Karpas-422 (cell line): ENCODE measurements at regions not wholly inside any gene's neighbourhood (a gene's known extent, or its start where the extent isn't known, plus 50 kb on each side); places are given as distances from the start of the nearest gene placed in this dataset.

Experiments
- DNase-seq: peaks from one replicate; pipeline ENCODE4 v3.0.0-alpha.2; 2015
- H2AFZ ChIP-seq: fragments of 200-600 bp; sonication (generic); 2 replicates; pipeline ENCODE4 v1.6.1; 2014; ENCODE audit warnings: antibody characterized with exemption, low read length, mixed read lengths
- H3K27ac ChIP-seq: fragments of 200-600 bp; sonication (generic); 2 replicates; pipeline ENCODE4 v1.5.1; 2014; ENCODE audit warnings: mild to moderate bottlenecking, low read length, moderate library complexity
- H3K27me3 ChIP-seq: fragments of 200-600 bp; sonication (generic); 2 replicates; pipeline ENCODE4 v1.6.1; 2014; ENCODE audit warnings: low read length, mixed read lengths
- H3K36me3 ChIP-seq: fragments of 200-600 bp; sonication (generic); 2 replicates; pipeline ENCODE4 v1.6.1; 2014; ENCODE audit warnings: low read length, mixed read lengths; ENCODE audit not compliant: insufficient read depth
- H3K4me1 ChIP-seq: fragments of 200-600 bp; sonication (generic); 2 replicates; pipeline ENCODE4 v1.6.1; 2014; ENCODE audit warnings: mild to moderate bottlenecking, low read length, mixed read lengths
- H3K4me2 ChIP-seq: fragments of 200-600 bp; sonication (generic); 2 replicates; pipeline ENCODE4 v1.6.1; 2014; ENCODE audit warnings: low read length, low read depth, mild to moderate bottlenecking; ENCODE audit not compliant: poor library complexity, severe bottlenecking
- H3K4me3 ChIP-seq: fragments of 200-600 bp; sonication (generic); 2 replicates; pipeline ENCODE4 v1.5.1; 2014; ENCODE audit warnings: mild to moderate bottlenecking, antibody characterized with exemption, low read length, mixed read lengths
- H3K79me2 ChIP-seq: fragments of 200-600 bp; sonication (generic); 2 replicates; pipeline ENCODE4 v1.6.1; 2014; ENCODE audit warnings: mild to moderate bottlenecking, low read length, mixed read lengths
- H3K9ac ChIP-seq: fragments of 200-600 bp; sonication (generic); 2 replicates; pipeline ENCODE4 v1.6.0; 2014; ENCODE audit warnings: low read length
- H3K9me2 ChIP-seq: fragments of 200-600 bp; sonication (generic), shearing (Covaris generic); replicated peaks from 2 replicates; pipeline ENCODE4 v1.6.0; 2014; ENCODE audit warnings: mild to moderate bottlenecking, low read length, moderate library complexity; ENCODE audit not compliant: insufficient read depth
- H3K9me3 ChIP-seq: fragments of 300-700, 200-600 bp; sonication (generic); 2 replicates; pipeline ENCODE4 v1.6.1; 2014; ENCODE audit warnings: low read length, mixed read lengths
- H4K20me1 ChIP-seq: fragments of 200-600 bp; sonication (generic); 2 replicates; pipeline ENCODE4 v1.6.1; 2014; ENCODE audit warnings: mild to moderate bottlenecking, antibody characterized with exemption, low read length, low read depth; ENCODE audit not compliant: insufficient read depth

DNA sequence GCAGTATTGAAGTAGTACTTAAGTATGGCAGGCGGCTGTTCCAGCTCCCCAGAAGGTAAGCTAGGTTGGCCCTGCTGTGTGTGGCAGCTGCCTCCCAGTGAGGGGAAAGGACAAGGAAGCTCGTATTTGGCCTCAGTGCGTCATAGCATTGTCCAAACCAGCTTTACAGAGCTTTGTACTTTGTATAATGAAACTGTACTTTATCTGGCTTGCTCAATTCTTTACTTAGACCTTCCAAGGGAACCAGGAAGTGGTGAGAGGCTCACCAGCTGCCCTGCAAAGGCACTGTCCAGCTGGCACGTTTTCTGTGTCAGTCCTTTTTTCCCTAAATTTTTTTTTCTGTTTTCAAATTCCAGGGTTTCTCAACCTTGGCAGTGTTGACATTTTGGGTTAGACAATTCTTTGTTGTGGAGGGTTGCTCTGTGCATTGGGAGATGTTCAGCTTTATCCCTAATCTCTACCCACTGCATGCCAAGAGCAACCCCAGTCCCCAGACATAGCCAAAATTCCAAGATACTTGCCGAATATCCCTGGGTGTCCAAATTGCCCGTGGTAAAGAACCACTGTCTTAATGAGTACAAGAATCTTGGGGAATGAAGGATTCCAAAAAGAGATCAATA lies 474.5 kb downstream of the LRRC70 start:
- DNase-seq, result no peak
- no peaks in the 10 kb centered on the region for H3K9me3 ChIP-seq
- H3K27me3 ChIP-seq, result no peaks in the 10 kb centered on the region
- no peak overlapping the region for H3K4me2 ChIP-seq
- H2AFZ ChIP-seq, result no peak overlapping the region
- H3K4me1 ChIP-seq, result no peaks in the 10 kb centered on the region
- H3K79me2 ChIP-seq, result no peaks in the 10 kb centered on the region
- H3K36me3 ChIP-seq, result no peaks in the 10 kb centered on the region
- no peaks in the 10 kb centered on the region for H4K20me1 ChIP-seq
- peaks cover 2% of the 10 kb centered on the region; the same call in 1 of the 2 replicates for H3K9me2 ChIP-seq
- no peak overlapping the region for H3K9ac ChIP-seq
- H3K27ac ChIP-seq, result no peak overlapping the region
- H3K4me3 ChIP-seq, result no peak overlapping the region

DNA sequence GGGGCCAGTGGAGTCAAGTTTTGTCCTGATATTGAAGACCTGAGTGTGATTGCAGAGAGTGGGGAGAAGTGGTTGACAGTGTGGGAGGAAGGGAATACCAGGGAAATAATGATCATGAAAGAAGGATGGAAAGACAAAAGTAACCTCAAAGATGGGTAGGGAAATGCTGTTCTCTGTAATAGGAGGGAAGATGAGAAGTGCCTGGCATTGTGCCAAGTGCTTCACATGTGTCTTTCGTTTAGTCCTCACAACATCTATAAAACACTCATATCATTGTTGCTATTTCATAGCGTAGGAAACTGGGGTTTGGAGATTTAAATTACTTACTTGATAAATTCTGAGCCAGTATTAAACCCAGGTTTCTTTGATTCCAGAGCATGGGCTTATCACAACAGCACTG lies 472.3 kb downstream of the LRRC70 start:
- Histone ChIP-seq H3K9me2 (peaks cover 2% of the 10 kb centered on the region; the same call in 1 of the 2 replicates), H4K20me1 (no peaks in the 10 kb centered on the region), H3K27ac (no peak overlapping the region), H2AFZ (no peak overlapping the region), H3K4me3 (no peak overlapping the region), H3K9me3 (no peaks in the 10 kb centered on the region), H3K4me1 (no peaks in the 10 kb centered on the region), H3K79me2 (no peaks in the 10 kb centered on the region), H3K36me3 (no peaks in the 10 kb centered on the region), H3K9ac (no peak overlapping the region), H3K4me2 (no peak overlapping the region), H3K27me3 (no peaks in the 10 kb centered on the region)
- DNase-seq, result no peak

GRCh38 chr5:63049935-63050334 lies 471.3 kb downstream of the LRRC70 start:
- Histone ChIP-seq H3K9ac (no peak overlapping the region), H3K27me3 (no peaks in the 10 kb centered on the region), H4K20me1 (no peaks in the 10 kb centered on the region), H3K4me3 (no peak overlapping the region), H3K36me3 (no peaks in the 10 kb centered on the region), H3K9me3 (no peaks in the 10 kb centered on the region), H3K4me1 (no peaks in the 10 kb centered on the region), H3K4me2 (no peak overlapping the region), H3K79me2 (no peaks in the 10 kb centered on the region), H3K27ac (no peak overlapping the region), H3K9me2 (peaks cover 2% of the 10 kb centered on the region; the same call in 1 of the 2 replicates), H2AFZ (no peak overlapping the region)
- DNase-seq, result no peak

DNA sequence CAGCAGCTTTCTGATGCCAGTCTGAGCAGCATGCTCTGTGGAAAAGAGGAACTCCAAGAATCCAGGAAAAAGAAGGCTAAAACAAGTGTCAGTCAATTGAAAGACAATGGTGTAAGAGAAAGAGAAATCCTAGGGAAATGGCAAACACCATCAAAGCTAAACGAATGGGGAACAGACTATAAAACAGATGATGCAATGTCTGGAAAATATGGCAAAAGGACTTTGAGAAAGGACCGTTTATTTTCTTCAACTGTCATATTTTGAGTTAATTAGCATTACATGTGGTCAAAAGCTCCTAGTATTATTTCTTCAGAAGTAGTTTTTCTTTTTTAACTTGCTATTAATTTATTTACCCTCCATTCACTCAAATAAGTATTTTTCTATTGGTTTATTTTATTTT lies 465.2 kb downstream of the LRRC70 start:
- H3K4me3 ChIP-seq, result no peak overlapping the region
- H3K79me2 ChIP-seq, result no peaks in the 10 kb centered on the region
- H4K20me1 ChIP-seq, result no peaks in the 10 kb centered on the region
- no peak overlapping the region for H3K4me2 ChIP-seq
- no peak overlapping the region for H3K9ac ChIP-seq
- H3K4me1 ChIP-seq, result no peaks in the 10 kb centered on the region
- no peak overlapping the region for H3K27ac ChIP-seq
- no peaks in the 10 kb centered on the region for H3K36me3 ChIP-seq
- no peaks in the 10 kb centered on the region for H3K9me3 ChIP-seq
- H3K27me3 ChIP-seq, result no peaks in the 10 kb centered on the region
- H2AFZ ChIP-seq, result no peak overlapping the region
- no peaks in the 10 kb centered on the region for H3K9me2 ChIP-seq
- no peak for DNase-seq

DNA sequence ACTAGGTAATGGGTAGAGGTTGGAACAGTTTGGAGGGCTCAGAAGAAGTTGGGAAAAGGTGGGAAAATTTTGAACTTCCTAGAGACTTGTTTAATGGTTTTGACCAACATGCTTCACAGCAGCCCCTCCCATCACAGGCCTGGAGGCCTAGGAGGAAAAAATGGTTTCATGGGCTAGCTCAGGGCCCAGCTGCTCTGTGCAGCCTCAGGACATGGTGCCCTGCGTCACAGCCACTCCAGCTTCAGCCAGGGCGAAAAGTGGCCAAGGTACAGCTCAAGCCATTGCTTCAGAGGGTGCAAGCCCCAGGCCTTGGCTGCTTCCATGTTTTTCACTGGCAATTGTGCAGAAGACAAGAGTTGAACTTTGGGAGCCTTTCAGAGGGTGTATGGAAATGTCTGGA lies 453.7 kb downstream of the LRRC70 start:
- H3K9me2 ChIP-seq, result no peaks in the 10 kb centered on the region
- H3K4me1 ChIP-seq, result no peaks in the 10 kb centered on the region
- no peaks in the 10 kb centered on the region for H3K27me3 ChIP-seq
- no peaks in the 10 kb centered on the region for H3K79me2 ChIP-seq
- no peak overlapping the region for H3K27ac ChIP-seq
- H2AFZ ChIP-seq, result no peak overlapping the region
- H3K9me3 ChIP-seq, result peaks cover 11% of the 10 kb centered on the region; the same call in 1 of the 2 replicates
- no peaks in the 10 kb centered on the region for H3K36me3 ChIP-seq
- DNase-seq, result no peak
- H3K4me3 ChIP-seq, result no peak overlapping the region
- H4K20me1 ChIP-seq, result no peaks in the 10 kb centered on the region
- no peak overlapping the region for H3K9ac ChIP-seq
- no peak overlapping the region for H3K4me2 ChIP-seq

DNA sequence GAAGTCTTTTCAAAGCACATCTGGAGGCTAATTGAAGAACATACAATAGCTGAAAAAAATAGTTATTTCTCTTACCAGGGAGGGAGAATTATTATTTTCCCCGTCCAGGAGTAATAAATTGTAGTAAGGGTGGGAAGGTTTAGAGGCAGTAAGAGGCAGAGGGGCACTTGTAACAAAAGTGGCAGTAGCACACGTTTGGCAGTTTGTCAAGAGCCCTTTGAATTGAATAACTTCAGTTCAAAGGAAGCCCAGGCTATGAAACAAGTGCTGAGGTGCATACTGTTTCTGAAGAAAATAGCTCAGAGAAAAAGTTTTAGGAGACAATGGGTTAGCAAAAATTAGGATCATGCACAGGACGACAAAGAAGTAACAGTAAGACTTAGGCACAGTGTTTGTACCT lies 451.3 kb downstream of the LRRC70 start:
- H3K27me3 ChIP-seq, result no peaks in the 10 kb centered on the region
- H3K27ac ChIP-seq, result no peak overlapping the region
- no peaks in the 10 kb centered on the region for H3K36me3 ChIP-seq
- no peak overlapping the region for H2AFZ ChIP-seq
- H3K9ac ChIP-seq, result no peak overlapping the region
- peaks cover 11% of the 10 kb centered on the region; the same call in 1 of the 2 replicates for H3K9me3 ChIP-seq
- H3K79me2 ChIP-seq, result no peaks in the 10 kb centered on the region
- no peaks in the 10 kb centered on the region for H3K4me1 ChIP-seq
- H3K9me2 ChIP-seq, result no peaks in the 10 kb centered on the region
- no peak overlapping the region for H3K4me2 ChIP-seq
- H3K4me3 ChIP-seq, result no peak overlapping the region
- H4K20me1 ChIP-seq, result no peaks in the 10 kb centered on the region
- no peak for DNase-seq

GRCh38 chr5:63025679-63026078 lies 447.1 kb downstream of the LRRC70 start:
- Histone ChIP-seq H3K4me1 (no peaks in the 10 kb centered on the region), H2AFZ (no peak overlapping the region), H4K20me1 (no peaks in the 10 kb centered on the region), H3K4me3 (no peak overlapping the region), H3K79me2 (no peaks in the 10 kb centered on the region), H3K9me2 (no peaks in the 10 kb centered on the region), H3K36me3 (no peaks in the 10 kb centered on the region), H3K9ac (no peak overlapping the region), H3K4me2 (no peak overlapping the region), H3K27me3 (no peaks in the 10 kb centered on the region), H3K27ac (no peak overlapping the region), H3K9me3 (no peaks in the 10 kb centered on the region)
- DNase-seq, result no peak

DNA sequence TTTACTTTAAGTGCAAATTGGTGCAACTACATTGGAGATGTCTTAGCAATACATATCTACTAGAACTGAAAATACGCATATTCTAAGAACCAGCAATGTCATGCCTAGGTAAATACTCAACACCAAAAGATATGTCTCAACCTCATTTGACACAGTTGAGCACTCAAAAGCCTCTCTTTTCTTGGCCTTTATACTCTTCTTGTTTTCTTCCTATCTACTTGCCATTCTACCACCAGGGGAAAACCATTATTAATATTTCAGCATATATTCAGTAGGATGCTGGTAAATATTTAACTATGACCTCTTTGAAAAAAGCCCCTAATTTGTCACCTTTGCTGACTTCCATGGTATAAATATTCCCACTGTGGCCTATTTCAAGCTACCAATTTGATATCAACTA lies 443.8 kb downstream of the LRRC70 start:
- no peak overlapping the region for H3K4me3 ChIP-seq
- no peak overlapping the region for H3K4me2 ChIP-seq

More for the DNA sequence above, 443.8 kb downstream of the LRRC70 start:
- Histone ChIP-seq H3K79me2 (no peaks in the 10 kb centered on the region), H4K20me1 (no peaks in the 10 kb centered on the region), H3K9me2 (no peaks in the 10 kb centered on the region), H2AFZ (no peak overlapping the region), H3K27me3 (no peaks in the 10 kb centered on the region), H3K36me3 (no peaks in the 10 kb centered on the region), H3K4me1 (no peaks in the 10 kb centered on the region), H3K27ac (no peak overlapping the region), H3K9ac (no peak overlapping the region), H3K9me3 (no peaks in the 10 kb centered on the region)
- no peak for DNase-seq
